ENCODE measurements at regions not wholly inside any gene's neighbourhood (a gene's known extent, or its start where the extent isn't known, plus 50 kb on each side); places are given as distances from the start of the nearest gene placed in this dataset.

- Mint-ChIP-seq H3K4me1 (no peaks in the 10 kb centered on the region), H3K4me3 (no peak overlapping the region), H3K27me3 (peaks cover 2% of the 10 kb centered on the region), H3K27ac (no peak overlapping the region), H3K9me3 (no peaks in the 10 kb centered on the region), H3K36me3 (no peaks in the 10 kb centered on the region)
- DNase-seq = no peak
- no peak for ATAC-seq (ENCODE audit: low read depth)
- POLR2A ChIA-PET = no interaction called here
These were observed 575.9 kb upstream of the ZEB2 start for GRCh38 chr2:145095641-145096435.

GRCh38 chr2:145094370-145094769, 574.5 kb upstream of the ZEB2 start:
- Mint-ChIP-seq H3K36me3 (no peaks in the 10 kb centered on the region), H3K4me3 (no peak overlapping the region), H3K4me1 (no peaks in the 10 kb centered on the region), H3K27ac (no peak overlapping the region), H3K9me3 (no peaks in the 10 kb centered on the region), H3K27me3 (peaks cover 2% of the 10 kb centered on the region)
- ATAC-seq (ENCODE audit: low read depth) (no peak), DNase-seq (no peak)
- POLR2A ChIA-PET = no interaction called here

- Mint-ChIP-seq H3K4me1 (no peaks in the 10 kb centered on the region), H3K4me3 (no peak overlapping the region), H3K27me3 (peaks cover under 1% of the 10 kb centered on the region), H3K36me3 (no peaks in the 10 kb centered on the region), H3K9me3 (no peaks in the 10 kb centered on the region), H3K27ac (no peak overlapping the region)
- POLR2A ChIA-PET = no interaction called here
- ATAC-seq (ENCODE audit: low read depth) (no peak), DNase-seq (no peak)
These were observed 572.0 kb upstream of the ZEB2 start for GRCh38 chr2:145091967-145092366.

GRCh38 chr2:145090841-145091761, 571.2 kb upstream of the ZEB2 start:
- no peak overlapping the region for H3K4me3 Mint-ChIP-seq
- ATAC-seq (ENCODE audit: low read depth) (no peak), DNase-seq (no peak)
- no peaks in the 10 kb centered on the region for H3K27me3 Mint-ChIP-seq
- POLR2A ChIA-PET = no interaction called here
- H3K27ac Mint-ChIP-seq = no peak overlapping the region
- no peaks in the 10 kb centered on the region for H3K4me1 Mint-ChIP-seq
- H3K36me3 Mint-ChIP-seq = no peaks in the 10 kb centered on the region
- no peaks in the 10 kb centered on the region for H3K9me3 Mint-ChIP-seq

- POLR2A ChIA-PET = no interaction called here
- DNase-seq (no peak), ATAC-seq (ENCODE audit: low read depth) (no peak)
- Mint-ChIP-seq H3K36me3 (no peaks in the 10 kb centered on the region), H3K9me3 (no peaks in the 10 kb centered on the region), H3K27ac (no peak overlapping the region), H3K4me3 (no peak overlapping the region), H3K27me3 (no peaks in the 10 kb centered on the region), H3K4me1 (no peaks in the 10 kb centered on the region)
These were observed 568.8 kb upstream of the ZEB2 start for GRCh38 chr2:145088756-145089155.

- Mint-ChIP-seq H3K27me3 (no peaks in the 10 kb centered on the region), H3K36me3 (no peaks in the 10 kb centered on the region), H3K4me3 (no peak overlapping the region), H3K4me1 (no peaks in the 10 kb centered on the region), H3K27ac (no peak overlapping the region), H3K9me3 (no peaks in the 10 kb centered on the region)
- POLR2A ChIA-PET = no interaction called here
- DNase-seq (no peak), ATAC-seq (ENCODE audit: low read depth) (no peak)
These were observed 567.0 kb upstream of the ZEB2 start for GRCh38 chr2:145086910-145087309.

GRCh38 chr2:145085612-145086011, 565.7 kb upstream of the ZEB2 start:
- Mint-ChIP-seq H3K4me1 (no peaks in the 10 kb centered on the region), H3K4me3 (no peak overlapping the region), H3K36me3 (no peaks in the 10 kb centered on the region), H3K27ac (no peak overlapping the region), H3K27me3 (no peaks in the 10 kb centered on the region), H3K9me3 (no peaks in the 10 kb centered on the region)
- ATAC-seq (ENCODE audit: low read depth) (no peak), DNase-seq (no peak)
- POLR2A ChIA-PET = no interaction called here

- Mint-ChIP-seq H3K4me3 (no peak overlapping the region), H3K36me3 (no peaks in the 10 kb centered on the region), H3K4me1 (no peaks in the 10 kb centered on the region), H3K27me3 (no peaks in the 10 kb centered on the region), H3K9me3 (no peaks in the 10 kb centered on the region), H3K27ac (no peak overlapping the region)
- POLR2A ChIA-PET = no interaction called here
- DNase-seq = no peak
- no peak for ATAC-seq (ENCODE audit: low read depth)
These were observed 560.5 kb upstream of the ZEB2 start for GRCh38 chr2:145080426-145080825.

DNA sequence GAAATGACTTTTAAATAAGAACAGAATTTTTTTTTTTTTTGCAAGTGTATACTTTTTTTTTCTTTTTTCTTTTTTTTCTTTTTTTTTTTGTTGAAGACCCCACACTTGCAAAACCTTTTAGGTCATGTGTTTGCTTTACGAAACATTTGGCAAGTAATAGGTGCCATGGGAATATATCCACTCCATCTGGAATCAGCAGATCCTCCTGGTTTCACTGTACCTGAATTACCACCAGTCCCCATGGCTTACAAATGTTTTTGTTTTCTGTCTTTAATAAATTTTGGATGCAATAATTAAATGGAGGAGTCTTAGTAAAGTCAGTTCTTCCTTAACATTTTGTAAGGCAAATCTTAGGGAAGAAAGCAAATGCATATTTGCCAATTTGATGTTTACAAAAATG, 559.7 kb upstream of the ZEB2 start:
- DNase-seq (no peak), ATAC-seq (ENCODE audit: low read depth) (no peak)
- no peaks in the 10 kb centered on the region for H3K4me1 Mint-ChIP-seq
- H3K27ac Mint-ChIP-seq = no peak overlapping the region
- H3K36me3 Mint-ChIP-seq = no peaks in the 10 kb centered on the region
- H3K4me3 Mint-ChIP-seq = no peak overlapping the region
- POLR2A ChIA-PET = no interaction called here
- H3K27me3 Mint-ChIP-seq = peaks cover 2% of the 10 kb centered on the region
- no peaks in the 10 kb centered on the region for H3K9me3 Mint-ChIP-seq

DNA sequence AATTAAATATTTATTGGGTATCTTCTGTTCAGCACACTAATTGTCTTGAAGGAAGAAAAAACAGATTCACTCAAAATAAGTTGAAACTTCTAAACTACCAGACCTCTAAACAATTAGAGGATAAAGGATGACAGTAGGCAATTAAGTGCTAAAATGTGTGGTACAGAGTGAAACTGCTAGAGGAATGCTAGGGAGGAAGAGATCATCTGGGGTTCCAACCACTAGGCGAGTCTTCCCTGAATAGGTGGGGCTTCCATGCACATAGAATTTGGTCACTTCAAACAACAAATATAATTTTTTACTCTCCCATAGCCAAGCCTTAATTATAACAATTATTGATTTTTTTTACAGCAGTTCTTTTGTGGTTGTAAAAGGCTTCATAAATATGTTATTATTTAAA, 559.0 kb upstream of the ZEB2 start:
- Mint-ChIP-seq H3K4me3 (no peak overlapping the region), H3K4me1 (no peaks in the 10 kb centered on the region), H3K9me3 (no peaks in the 10 kb centered on the region), H3K36me3 (no peaks in the 10 kb centered on the region), H3K27me3 (peaks cover 2% of the 10 kb centered on the region), H3K27ac (no peak overlapping the region)
- DNase-seq = no peak
- no peak for ATAC-seq (ENCODE audit: low read depth)
- POLR2A ChIA-PET = no interaction called here

DNA sequence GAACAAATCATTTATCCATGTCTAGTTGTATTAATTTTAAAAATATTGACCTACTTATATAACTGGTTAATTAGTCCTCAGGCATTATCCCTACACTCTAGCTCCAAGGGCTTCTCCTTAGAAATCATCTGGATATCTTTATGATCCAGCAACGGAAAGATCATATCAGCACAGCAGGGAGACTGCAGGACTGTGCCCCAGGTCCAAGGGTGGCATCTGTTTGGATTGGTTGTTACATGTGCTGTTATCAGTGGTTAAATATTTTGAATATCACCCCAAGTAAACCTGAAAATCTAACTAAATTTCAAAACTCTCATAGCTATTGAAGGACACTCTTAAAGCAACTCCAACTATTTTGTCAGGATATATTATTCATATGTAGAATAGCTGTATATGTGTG, 556.2 kb upstream of the ZEB2 start:
- no peaks in the 10 kb centered on the region for H3K36me3 Mint-ChIP-seq
- ATAC-seq (ENCODE audit: low read depth) (no peak), DNase-seq (no peak)
- H3K4me3 Mint-ChIP-seq = no peak overlapping the region
- H3K27ac Mint-ChIP-seq = no peak overlapping the region
- H3K4me1 Mint-ChIP-seq = no peaks in the 10 kb centered on the region
- H3K9me3 Mint-ChIP-seq = no peaks in the 10 kb centered on the region
- peaks cover 7% of the 10 kb centered on the region for H3K27me3 Mint-ChIP-seq
- POLR2A ChIA-PET = no interaction called here

GRCh38 chr2:145075454-145076062, 555.6 kb upstream of the ZEB2 start:
- Mint-ChIP-seq H3K36me3 (no peaks in the 10 kb centered on the region), H3K27me3 (peaks cover 7% of the 10 kb centered on the region), H3K9me3 (no peaks in the 10 kb centered on the region), H3K4me1 (no peaks in the 10 kb centered on the region), H3K27ac (no peak overlapping the region), H3K4me3 (no peak overlapping the region)
- ATAC-seq (ENCODE audit: low read depth) (no peak), DNase-seq (no peak)
- POLR2A ChIA-PET = no interaction called here

DNA sequence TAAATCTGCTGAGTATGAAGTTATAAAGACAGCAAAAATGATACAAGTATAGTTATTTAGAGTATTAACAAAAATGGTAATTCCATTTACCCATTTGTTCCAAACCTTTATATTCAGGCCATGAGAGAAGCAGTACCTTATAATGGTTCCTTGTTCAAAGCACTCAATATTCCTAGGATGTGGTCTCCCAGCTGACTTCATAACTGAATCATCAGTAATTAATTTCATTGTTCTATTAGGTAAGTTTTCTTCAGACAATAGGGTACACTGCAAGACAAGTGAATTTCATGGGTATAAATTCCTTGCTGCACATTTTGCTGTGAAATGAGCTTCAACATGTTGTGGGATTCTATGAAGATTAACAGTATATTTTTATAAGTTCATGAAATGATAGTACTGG, 550.8 kb upstream of the ZEB2 start:
- no peak overlapping the region for H3K4me3 Mint-ChIP-seq
- POLR2A ChIA-PET = no interaction called here
- H3K27ac Mint-ChIP-seq = no peak overlapping the region
- DNase-seq = no peak
- no peaks in the 10 kb centered on the region for H3K36me3 Mint-ChIP-seq
- H3K9me3 Mint-ChIP-seq = no peaks in the 10 kb centered on the region
- ATAC-seq (ENCODE audit: low read depth) = no peak
- peaks cover 8% of the 10 kb centered on the region for H3K27me3 Mint-ChIP-seq
- no peaks in the 10 kb centered on the region for H3K4me1 Mint-ChIP-seq

GRCh38 chr2:145068509-145068908, 548.6 kb upstream of the ZEB2 start:
- ATAC-seq (ENCODE audit: low read depth) = no peak
- H3K36me3 Mint-ChIP-seq = no peaks in the 10 kb centered on the region
- H3K27ac Mint-ChIP-seq = no peak overlapping the region
- H3K27me3 Mint-ChIP-seq = peaks cover 7% of the 10 kb centered on the region
- POLR2A ChIA-PET = no interaction called here
- H3K4me3 Mint-ChIP-seq = no peak overlapping the region
- no peaks in the 10 kb centered on the region for H3K4me1 Mint-ChIP-seq
- DNase-seq = no peak
- no peaks in the 10 kb centered on the region for H3K9me3 Mint-ChIP-seq

Measured in activated naive CD8-positive, alpha-beta T cell treated with anti-CD3 and anti-CD28 coated beads, Interleukin-2, amount 10 ng/mL, durations not matched to agents 7 days and 5 days (primary cell).